ENCODE measurements at regions not wholly inside any gene's neighbourhood (a gene's known extent, or its start where the extent isn't known, plus 50 kb on each side); places are given as distances from the start of the nearest gene placed in this dataset.

- no peaks in the 10 kb centered on the region for H3K9me3 ChIP-seq (ENCODE audit: control insufficient read depth, insufficient read depth, low read length)
- no peak for DNase-seq (ENCODE audit: low read depth in 4 of 6, low spot score in 6 of 6)
- H3K27me3 ChIP-seq (ENCODE audit: control insufficient read depth, insufficient read depth, low read length), result no peaks in the 10 kb centered on the region
- WGBS (ENCODE audit: insufficient coverage), result 69% methylated on average over 5 of the region's 5 CpGs
- H3K27ac ChIP-seq (ENCODE audit: low read depth, low read length), result no peak overlapping the region
- H3K4me1 ChIP-seq (ENCODE audit: control insufficient read depth, insufficient read depth, low read length), result no peaks in the 10 kb centered on the region
- H3K4me3 ChIP-seq (ENCODE audit: low read depth, low read length), result no peak overlapping the region
- H3K36me3 ChIP-seq (ENCODE audit: control insufficient read depth, insufficient read depth, low read length), result no peaks in the 10 kb centered on the region
Observed at GRCh38 chr3:101050046-101050445, 56.8 kb upstream of the ABI3BP start.

DNA sequence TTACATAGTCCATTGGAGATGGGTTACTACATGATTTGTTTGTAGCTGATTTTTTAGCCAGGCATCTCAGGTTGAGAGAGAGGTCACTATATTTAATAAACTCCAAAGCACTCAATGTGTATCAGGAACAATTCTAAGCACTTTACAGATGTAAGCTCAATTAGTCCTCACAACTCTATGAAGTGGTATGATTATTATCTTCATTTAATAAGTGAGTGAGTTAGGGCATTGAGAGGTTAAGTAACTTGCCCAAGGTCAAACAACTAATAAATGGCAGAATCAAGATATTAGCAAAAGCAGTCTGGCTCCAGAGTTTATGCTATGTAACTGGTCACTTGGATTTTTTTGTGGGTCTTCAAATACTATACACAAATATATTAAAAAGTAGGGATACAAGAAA is 56.3 kb upstream of the ABI3BP start:
- no peaks in the 10 kb centered on the region for H3K4me1 ChIP-seq (ENCODE audit: control insufficient read depth, insufficient read depth, low read length)
- H3K27me3 ChIP-seq (ENCODE audit: control insufficient read depth, insufficient read depth, low read length), result no peaks in the 10 kb centered on the region
- no peaks in the 10 kb centered on the region for H3K9me3 ChIP-seq (ENCODE audit: control insufficient read depth, insufficient read depth, low read length)
- H3K27ac ChIP-seq (ENCODE audit: low read depth, low read length), result no peak overlapping the region
- no peaks in the 10 kb centered on the region for H3K36me3 ChIP-seq (ENCODE audit: control insufficient read depth, insufficient read depth, low read length)
- no peak overlapping the region for H3K4me3 ChIP-seq (ENCODE audit: low read depth, low read length)
- DNase-seq (ENCODE audit: low read depth in 4 of 6, low spot score in 6 of 6), result no peak

- Histone ChIP-seq H3K4me1 (ENCODE audit: control insufficient read depth, insufficient read depth, low read length) (no peaks in the 10 kb centered on the region), H3K27ac (ENCODE audit: low read depth, low read length) (no peak overlapping the region), H3K36me3 (ENCODE audit: control insufficient read depth, insufficient read depth, low read length) (no peaks in the 10 kb centered on the region), H3K4me3 (ENCODE audit: low read depth, low read length) (no peak overlapping the region), H3K27me3 (ENCODE audit: control insufficient read depth, insufficient read depth, low read length) (no peaks in the 10 kb centered on the region), H3K9me3 (ENCODE audit: control insufficient read depth, insufficient read depth, low read length) (no peaks in the 10 kb centered on the region)
- no peak for DNase-seq (ENCODE audit: low read depth in 4 of 6, low spot score in 6 of 6)
- no CpG with 5 or more reads among the region's 2 CpGs for WGBS (ENCODE audit: insufficient coverage)
Observed at GRCh38 chr3:101043687-101044078, 50.5 kb upstream of the ABI3BP start.

GRCh38 chr3:101042996-101043686 is 49.9 kb upstream of the ABI3BP start:
- Histone ChIP-seq H3K36me3 (ENCODE audit: control insufficient read depth, insufficient read depth, low read length) (no peaks in the 10 kb centered on the region), H3K4me3 (ENCODE audit: low read depth, low read length) (no peak overlapping the region), H3K27ac (ENCODE audit: low read depth, low read length) (no peak overlapping the region), H3K9me3 (ENCODE audit: control insufficient read depth, insufficient read depth, low read length) (no peaks in the 10 kb centered on the region), H3K4me1 (ENCODE audit: control insufficient read depth, insufficient read depth, low read length) (no peaks in the 10 kb centered on the region), H3K27me3 (ENCODE audit: control insufficient read depth, insufficient read depth, low read length) (no peaks in the 10 kb centered on the region)
- no peak for DNase-seq (ENCODE audit: low read depth in 4 of 6, low spot score in 6 of 6)

Measured in spinal cord (tissue), 9 donors.